BJ (cell line): ENCODE measurements at regions not wholly inside any gene's neighbourhood (a gene's known extent, or its start where the extent isn't known, plus 50 kb on each side); places are given as distances from the start of the nearest gene placed in this dataset.
"Not testable (repeated sequence)": the region's sequence is repeated elsewhere in the genome, so short reads cannot be mapped to it uniquely, and the experiment has no call there.

ENCODE experiments used
- CTCF ChIA-PET: fragments of 350-600 bp; formaldehyde crosslinking; extraction: SDS; loops from one replicate; lab custom pipeline; 2021; ENCODE audit warnings: antibody characterized with exemption, inconsistent platforms; lab: Yijun Ruan, JAX
- POLR2A ChIA-PET: fragments of 300-600 bp; sonication (Branson Sonifier 250); formaldehyde crosslinking; extraction: SDS; loops from one replicate; lab custom pipeline; 2021; ENCODE audit warnings: antibody characterized with exemption; lab: Charles Lee
- DNase-seq: peaks from one replicate; pipeline ENCODE4 v3.0.0-alpha.2; 2011; ENCODE audit warnings: low read depth
- H3K27me3 ChIP-seq: 2 replicates; pipeline ENCODE4 v1.6.0; 2011; ENCODE audit warnings: low read length; ENCODE audit not compliant: control insufficient read depth, insufficient read depth
- H3K36me3 ChIP-seq: 2 replicates; pipeline ENCODE4 v1.5.1; 2011; ENCODE audit warnings: low read length; ENCODE audit not compliant: control insufficient read depth, insufficient read depth
- H3K4me3 ChIP-seq: 2 replicates; pipeline ENCODE4 v1.5.1; 2011; ENCODE audit warnings: low read depth, mild to moderate bottlenecking, control low read depth, low read length
- CTCF ChIP-seq: IDR thresholded peaks from 2 replicates; pipeline ENCODE4 v1.5.1; 2011; ENCODE audit warnings: low read depth, mild to moderate bottlenecking, control low read depth, inconsistent platforms, low read length, moderate library complexity; ENCODE audit not compliant: insufficient read depth

DNA sequence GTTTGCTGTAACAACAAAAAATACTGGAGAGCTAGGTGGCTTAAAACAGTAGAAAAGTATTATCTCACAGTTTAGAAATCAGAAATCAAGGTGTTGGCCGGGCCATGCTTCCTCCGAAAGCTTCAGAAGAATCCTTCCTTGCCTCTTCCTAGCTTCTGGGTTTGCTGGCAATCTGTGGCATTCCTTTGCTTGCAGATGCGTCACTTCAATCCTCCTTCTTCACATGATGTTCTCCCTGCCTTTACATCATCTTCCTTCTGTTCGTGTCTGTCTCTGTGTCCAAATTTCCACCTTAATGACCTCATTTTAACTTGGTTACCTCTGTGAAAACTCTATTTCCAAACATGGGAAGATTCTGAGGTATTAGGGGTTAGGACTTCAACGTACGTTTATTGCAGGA, 90.4 kb upstream of the CHD1 start:
- H3K4me3 ChIP-seq, result no peak overlapping the region
- POLR2A ChIA-PET, result no interaction called here
- TF ChIP-seq CTCF, result no peak
- H3K36me3 ChIP-seq, result no peaks in the 10 kb centered on the region
- CTCF ChIA-PET, result interaction anchor here (2.1 kb wide), 1 partner anchor 13 kb away, joined by 8 read pairs; no protein-coding TSS in a partner anchor
- H3K27me3 ChIP-seq, result no peaks in the 10 kb centered on the region; the same call in none of the 2 replicates
- DNase-seq, result no peak

DNA sequence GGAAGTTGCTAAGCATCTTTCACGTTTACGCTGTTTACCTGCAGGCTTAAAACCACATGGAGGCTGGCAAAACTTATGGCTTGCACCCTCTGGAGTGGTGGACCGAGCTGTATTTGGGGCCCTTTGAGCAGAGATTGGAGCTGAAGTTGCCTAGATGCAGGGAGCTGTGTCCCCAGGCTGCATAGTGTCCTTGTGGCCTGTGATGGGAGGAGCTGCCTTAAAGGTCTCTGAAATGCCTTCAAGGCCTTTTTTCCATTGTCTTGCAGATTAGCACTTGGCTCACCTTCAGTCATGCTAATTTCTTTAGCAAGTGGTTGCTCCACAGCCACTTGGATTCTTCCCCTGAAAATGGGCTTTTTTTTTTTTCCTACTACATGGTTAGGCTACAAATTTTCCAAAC, 81.5 kb upstream of the CHD1 start:
- POLR2A ChIA-PET, result no interaction called here
- no peaks in the 10 kb centered on the region for H3K36me3 ChIP-seq
- H3K27me3 ChIP-seq, result no peaks in the 10 kb centered on the region; the same call in 1 of the 2 replicates
- no peak for DNase-seq
- no peak overlapping the region for H3K4me3 ChIP-seq
- no peak for TF ChIP-seq CTCF
- CTCF ChIA-PET, result no interaction called here

GRCh38 chr5:99008009-99008408, 79.2 kb upstream of the CHD1 start:
- CTCF ChIA-PET, H3K36me3 ChIP-seq, H3K27me3 ChIP-seq, POLR2A ChIA-PET, DNase-seq, H3K4me3 ChIP-seq: not testable (repeated sequence)

DNA sequence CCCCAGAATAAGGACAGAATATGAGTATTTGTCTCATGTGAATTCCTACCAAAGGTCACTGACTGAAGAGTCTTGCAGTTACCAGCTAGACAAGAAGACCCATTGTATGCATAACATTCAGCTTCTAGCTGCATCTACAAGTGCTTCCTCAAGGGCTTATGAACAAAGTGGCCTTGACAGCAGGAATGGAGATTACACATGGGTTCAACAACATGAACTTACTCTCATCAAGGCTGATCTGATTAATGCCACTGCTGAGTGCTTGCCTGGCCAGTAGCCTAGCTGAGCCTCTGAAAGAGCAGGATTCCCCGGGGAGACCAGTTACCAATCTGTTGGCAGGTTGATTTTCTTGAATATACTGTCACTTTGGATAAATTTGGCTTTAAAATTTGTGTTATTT, 76.7 kb upstream of the CHD1 start:
- Histone ChIP-seq H3K4me3 (no peak overlapping the region), H3K27me3 (no peaks in the 10 kb centered on the region), H3K36me3 (no peaks in the 10 kb centered on the region)
- CTCF ChIA-PET, result interaction anchor here (1.9 kb wide), 1 partner anchor 9 kb away, joined by 6 read pairs; no protein-coding TSS in a partner anchor
- TF ChIP-seq CTCF, result no peak
- POLR2A ChIA-PET, result no interaction called here
- no peak for DNase-seq

DNA sequence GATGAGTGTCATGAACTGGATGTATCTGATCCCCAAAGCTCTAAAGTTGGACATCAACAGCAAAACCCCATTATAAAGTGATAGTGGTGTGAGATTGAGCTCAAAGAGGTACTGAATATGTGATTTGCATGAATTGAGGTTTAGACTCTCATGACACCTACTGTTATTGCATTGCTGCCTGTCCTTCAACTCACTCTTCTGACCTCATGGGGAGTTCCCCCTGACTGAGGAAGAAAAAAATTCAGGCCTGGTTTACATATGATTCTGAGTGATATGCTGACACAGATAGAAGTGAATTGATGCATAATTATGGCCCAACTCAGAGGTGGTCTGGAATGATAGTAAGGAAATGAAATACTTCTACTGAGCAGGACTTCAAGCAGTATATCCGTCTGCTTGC, 76.2 kb upstream of the CHD1 start:
- no peak for DNase-seq
- no peaks in the 10 kb centered on the region for H3K27me3 ChIP-seq
- ChIA-PET POLR2A (no interaction called here), CTCF (interaction anchor here (1.9 kb wide), 1 partner anchor 10 kb away, joined by 6 read pairs; no protein-coding TSS in a partner anchor)
- TF ChIP-seq CTCF, result no peak
- no peaks in the 10 kb centered on the region for H3K36me3 ChIP-seq
- no peak overlapping the region for H3K4me3 ChIP-seq

GRCh38 chr5:99000876-99001275, 72.1 kb upstream of the CHD1 start:
- H3K27me3 ChIP-seq, result no peaks in the 10 kb centered on the region
- ChIA-PET POLR2A (no interaction called here), CTCF (no interaction called here)
- H3K36me3 ChIP-seq, result no peaks in the 10 kb centered on the region
- no peak for TF ChIP-seq CTCF
- no peak for DNase-seq
- H3K4me3 ChIP-seq, result no peak overlapping the region
